ENCODE measurements at regions not wholly inside any gene's neighbourhood (a gene's known extent, or its start where the extent isn't known, plus 50 kb on each side); places are given as distances from the start of the nearest gene placed in this dataset.

GRCh38 chr1:221162352-221162751 lies 283.1 kb downstream of the HLX start:
- DNase-seq (ENCODE audit: low spot score) = no peak

- no peak for DNase-seq (ENCODE audit: low spot score)
Observed at GRCh38 chr1:221162939-221163338, 283.7 kb downstream of the HLX start.

GRCh38 chr1:221164029-221164428 lies 284.8 kb downstream of the HLX start:
- DNase-seq (ENCODE audit: low spot score) = no peak

GRCh38 chr1:221164951-221165838 lies 286.0 kb downstream of the HLX start:
- no peak for DNase-seq (ENCODE audit: low spot score)

GRCh38 chr1:221165839-221166500 lies 286.7 kb downstream of the HLX start:
- no peak for DNase-seq (ENCODE audit: low spot score)

GRCh38 chr1:221166559-221167318 lies 287.5 kb downstream of the HLX start:
- no peak for DNase-seq (ENCODE audit: low spot score)

- DNase-seq (ENCODE audit: low spot score) = no peak
Observed at GRCh38 chr1:221169447-221169889, 290.2 kb downstream of the HLX start.

GRCh38 chr1:221170171-221170570 lies 290.9 kb downstream of the HLX start:
- no peak for DNase-seq (ENCODE audit: low spot score)

GRCh38 chr1:221171768-221172167 lies 292.5 kb downstream of the HLX start:
- no peak for DNase-seq (ENCODE audit: low spot score)

- no peak for DNase-seq (ENCODE audit: low spot score)
Observed at GRCh38 chr1:221172841-221173240, 293.6 kb downstream of the HLX start.

- no peak for DNase-seq (ENCODE audit: low spot score)
Observed at GRCh38 chr1:221174330-221174993, 295.2 kb downstream of the HLX start.

GRCh38 chr1:221175249-221175648 lies 296.0 kb downstream of the HLX start:
- no peak for DNase-seq (ENCODE audit: low spot score)

GRCh38 chr1:221180704-221181368 lies 301.6 kb downstream of the HLX start:
- no peak for DNase-seq (ENCODE audit: low spot score)

- DNase-seq (ENCODE audit: low spot score) = no peak
Observed at GRCh38 chr1:221182791-221183533, 303.7 kb downstream of the HLX start.

- DNase-seq (ENCODE audit: low spot score) = no peak
Observed at GRCh38 chr1:221184131-221184794, 305.0 kb downstream of the HLX start.

GRCh38 chr1:221187174-221187573 lies 307.9 kb downstream of the HLX start:
- DNase-seq (ENCODE audit: low spot score) = no peak

- DNase-seq (ENCODE audit: low spot score) = no peak
Observed at GRCh38 chr1:221188458-221188857, 309.2 kb downstream of the HLX start.

- no peak for DNase-seq (ENCODE audit: low spot score)
Observed at GRCh38 chr1:221190249-221190648, 311.0 kb downstream of the HLX start.

- no peak for DNase-seq (ENCODE audit: low spot score)
Observed at GRCh38 chr1:221192055-221192454, 312.8 kb downstream of the HLX start.

GRCh38 chr1:221200464-221200863 lies 321.2 kb downstream of the HLX start:
- no peak for DNase-seq (ENCODE audit: low spot score)

Data from CD4-positive, alpha-beta T cell treated with Interleukin-15 for 4 hours (primary cell).